Left colon (tissue), 2 donors: ENCODE measurements at regions not wholly inside any gene's neighbourhood (a gene's known extent, or its start where the extent isn't known, plus 50 kb on each side); places are given as distances from the start of the nearest gene placed in this dataset.

Experiments used
- ATAC-seq: fragments of 200-7000 bp; cut with Tn5 transposase; one replicate; pipeline ENCODE4 v1.9.1; 2020; ENCODE audit warnings: mild to moderate bottlenecking, moderate library complexity
- DNase-seq, 2 donors: peaks; one replicate each; pipeline ENCODE4 v3.0.0-alpha.2; 2020
- intact Hi-C, 2 donors: fragments of 100-400 bp; cut with DNase I in 1 of 2; cut with micrococcal nuclease in 1 of 2; formaldehyde crosslinking; loops; one replicate each; pipeline versions ENCODE4 v1.11.2 to v1.14.0; 2022; cut with DNase I, micrococcal nuclease
- donor health status: DM: no; HTN: no; CAD: no.
- donor health status: DM: yes; HTN: yes; CAD: no.

DNA sequence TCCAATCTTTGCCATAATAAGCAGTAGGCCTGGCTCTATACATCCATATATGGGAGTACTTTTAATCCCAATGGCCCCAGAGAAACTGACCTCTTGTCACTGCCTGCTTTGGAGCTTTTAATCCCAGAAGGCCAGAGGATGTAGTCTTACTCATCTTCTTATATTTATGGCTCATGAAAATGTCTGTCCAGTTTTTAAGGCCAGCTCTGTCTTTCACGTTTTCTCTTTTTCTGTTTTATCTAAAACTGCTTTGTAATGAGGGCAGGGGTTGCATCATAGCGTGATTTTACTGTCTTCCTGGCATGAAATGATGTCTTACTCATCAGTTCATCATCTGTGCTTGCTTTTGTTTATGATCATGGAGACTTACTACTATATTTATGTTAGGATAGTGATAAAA is 1094.9 kb downstream of the MAT2B start:
- ATAC-seq (no peak), DNase-seq (no peak)
- intact Hi-C loops: no loop called here

DNA sequence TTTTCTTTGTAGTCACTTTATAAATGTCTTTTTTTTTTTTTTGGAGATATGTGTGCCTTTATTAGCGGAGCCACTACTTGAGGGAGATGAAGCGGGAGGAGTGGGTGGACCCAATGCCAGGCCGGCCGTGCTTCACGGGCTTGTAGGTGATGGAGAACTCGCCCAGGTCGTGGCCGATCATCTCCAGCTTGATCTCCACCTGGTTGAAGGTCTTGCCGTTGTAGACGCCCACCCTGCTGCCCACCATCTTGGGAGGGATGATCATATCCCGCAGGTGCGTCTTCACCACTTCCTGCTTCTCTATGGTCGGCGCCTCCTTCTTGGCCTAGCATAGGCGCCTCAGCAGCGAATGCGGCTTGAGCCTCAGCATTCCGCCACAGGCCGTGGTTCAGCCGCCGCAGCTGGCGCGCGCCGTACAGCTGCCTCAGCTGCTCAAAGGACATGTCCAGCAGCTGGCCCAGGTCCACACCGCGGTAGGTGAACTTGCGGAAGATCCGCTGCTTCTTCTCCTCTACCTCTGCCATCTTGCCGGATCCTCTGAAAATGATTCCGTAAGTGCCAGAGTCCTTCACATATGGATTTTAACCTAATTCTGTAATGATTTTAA is 1095.6 kb downstream of the MAT2B start:
- DNase-seq: no peak
- intact Hi-C loops: no loop called here
- ATAC-seq: no peak

DNA sequence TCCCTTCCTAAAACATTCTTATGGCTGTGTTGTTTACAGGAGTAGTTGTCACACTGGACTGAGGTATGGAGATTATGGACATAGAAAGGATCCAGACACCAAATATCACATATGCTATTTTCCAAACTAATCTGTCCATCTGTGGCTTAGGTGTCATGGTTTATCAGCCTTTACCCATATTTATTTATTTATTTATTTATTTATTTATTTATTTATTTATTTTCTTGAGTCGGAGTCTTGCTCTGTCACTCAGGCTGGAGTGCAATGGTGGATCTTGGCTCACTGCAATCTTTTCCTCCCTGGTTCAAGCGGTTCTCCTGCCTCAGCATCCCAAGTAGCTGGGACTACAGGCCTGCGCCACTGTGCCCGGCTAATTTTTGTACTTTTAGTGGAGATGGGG is 1103.1 kb downstream of the MAT2B start:
- ATAC-seq: no peak
- DNase-seq: no peak
- intact Hi-C loops: no loop called here

DNA sequence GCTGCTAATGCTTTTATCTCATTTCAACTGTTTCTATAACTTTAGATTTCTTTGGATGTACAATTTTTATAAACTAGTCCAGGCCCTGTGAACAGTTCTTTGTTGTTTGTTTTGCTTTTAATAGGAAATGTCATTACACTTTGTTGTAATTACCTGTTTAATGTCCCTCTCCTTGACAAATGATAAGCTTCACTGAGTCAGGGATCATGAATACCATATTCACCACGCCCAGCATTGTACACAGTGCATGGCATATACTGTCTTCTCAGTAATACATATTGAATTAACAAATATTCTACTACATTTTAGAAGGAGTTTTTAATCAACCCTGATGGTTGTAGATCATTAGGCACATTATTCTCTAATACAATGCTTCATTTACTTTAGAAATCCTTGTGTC is 1105.0 kb downstream of the MAT2B start:
- DNase-seq (no peak), ATAC-seq (no peak)
- intact Hi-C loops: no loop called here

DNA sequence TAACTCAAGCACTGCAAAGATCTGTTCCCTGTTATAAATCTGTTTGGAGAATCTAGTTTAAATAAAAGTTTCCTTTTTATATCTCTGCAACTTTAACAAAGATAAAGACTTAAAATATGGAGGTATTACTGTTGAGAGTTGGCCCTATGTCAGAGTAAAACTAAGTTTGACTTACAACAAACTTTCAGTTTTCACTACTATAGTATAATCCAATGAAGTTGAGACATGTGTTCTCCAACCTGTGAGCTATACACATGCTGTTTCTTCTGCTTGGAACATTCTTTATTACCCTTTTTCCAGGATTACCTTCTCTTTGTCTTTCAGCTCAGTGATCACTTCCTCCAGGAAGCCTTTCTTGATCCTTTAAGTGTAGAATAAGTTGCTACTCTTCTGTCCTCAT is 1109.3 kb downstream of the MAT2B start:
- DNase-seq: no peak
- intact Hi-C loops: no loop called here
- no peak for ATAC-seq

DNA sequence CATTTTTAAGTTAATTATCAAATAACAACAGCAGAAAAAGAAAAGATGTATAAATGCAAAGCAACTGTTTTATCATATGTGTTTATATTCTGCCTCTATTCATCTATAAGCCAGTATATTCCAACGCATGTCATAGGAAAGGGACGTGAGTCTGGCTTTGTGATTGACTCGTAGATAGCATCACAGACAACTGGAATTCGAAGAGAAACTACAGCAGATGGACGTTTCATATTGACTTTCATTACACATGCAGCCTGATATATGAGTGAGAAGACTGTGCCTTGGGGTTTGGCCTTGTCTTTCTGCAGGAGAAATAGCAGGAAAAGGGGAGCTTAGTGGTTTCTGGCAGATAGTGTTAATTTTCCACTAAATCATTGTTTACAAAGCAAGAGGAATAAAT is 1111.9 kb downstream of the MAT2B start:
- ATAC-seq (no peak), DNase-seq (no peak)
- intact Hi-C loops: no loop called here

DNA sequence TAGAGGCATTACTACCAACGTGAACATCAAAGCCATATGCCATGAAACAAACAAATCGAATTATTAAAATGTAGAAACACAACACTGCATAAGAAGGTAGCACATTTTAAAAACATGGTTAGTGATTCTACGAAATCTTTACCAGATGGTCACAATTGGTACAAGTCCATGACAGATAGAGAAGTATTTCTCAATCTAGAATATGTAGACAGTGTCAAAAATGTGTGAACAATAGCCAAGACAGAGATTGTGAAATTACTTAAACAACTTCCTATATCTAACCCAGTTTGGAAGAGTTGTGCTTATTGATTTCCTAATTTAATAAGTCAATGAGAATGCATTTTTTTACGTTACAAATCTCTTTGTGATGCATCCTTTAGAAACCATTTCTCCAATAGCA is 1121.6 kb downstream of the MAT2B start:
- intact Hi-C loops: no loop called here
- ATAC-seq (no peak), DNase-seq (no peak)

DNA sequence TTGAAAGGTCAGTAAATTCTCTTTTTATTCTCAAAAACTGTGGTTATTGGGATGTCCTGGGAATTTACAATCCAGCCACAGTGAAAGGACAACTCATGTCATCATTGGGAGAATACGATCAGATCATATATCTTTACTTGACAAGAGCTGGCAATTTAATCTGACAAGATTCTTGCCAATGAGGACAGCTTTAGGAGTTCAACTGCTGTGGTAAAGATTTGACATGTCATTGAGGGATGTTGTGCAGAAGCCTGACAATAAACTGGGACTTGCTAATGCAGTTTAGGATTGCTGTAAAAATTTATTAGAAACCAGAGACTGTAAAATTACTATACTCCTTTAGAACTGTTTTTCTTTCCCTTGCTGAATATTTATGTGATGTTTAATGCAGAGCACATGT is 1131.0 kb downstream of the MAT2B start:
- DNase-seq (no peak), ATAC-seq (no peak)

DNA sequence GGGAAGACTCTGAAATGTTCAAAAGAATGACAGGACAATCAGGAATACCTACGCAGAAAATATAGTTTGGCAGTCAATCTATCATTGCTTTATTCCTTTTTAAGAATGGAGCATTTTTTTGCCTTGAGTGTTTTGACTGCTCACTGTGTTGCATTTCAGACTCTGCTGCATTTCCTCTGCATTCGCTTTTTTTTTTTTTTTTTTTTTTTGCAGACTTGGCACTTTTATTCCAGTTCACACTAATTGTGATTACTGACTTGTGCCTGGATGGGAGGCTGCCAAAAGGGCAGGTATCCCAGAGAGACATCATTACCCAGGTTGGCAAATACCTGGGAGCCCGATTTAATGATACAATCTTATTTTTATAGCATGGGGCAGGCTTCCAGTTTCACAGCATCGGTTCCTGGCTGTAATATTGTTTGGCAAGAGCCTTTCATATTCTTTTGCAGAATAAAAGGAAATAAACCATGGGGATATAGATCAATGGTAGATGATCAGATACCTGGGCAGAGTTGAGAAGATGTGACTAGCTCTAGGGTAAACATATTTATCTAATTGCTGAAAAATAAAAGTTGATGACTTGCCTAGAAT is 1132.6 kb downstream of the MAT2B start:
- intact Hi-C loops: no loop called here
- ATAC-seq (no peak), DNase-seq (no peak)

More for the DNA sequence above, 1131.0 kb downstream of the MAT2B start:
- intact Hi-C loops: no loop called here

DNA sequence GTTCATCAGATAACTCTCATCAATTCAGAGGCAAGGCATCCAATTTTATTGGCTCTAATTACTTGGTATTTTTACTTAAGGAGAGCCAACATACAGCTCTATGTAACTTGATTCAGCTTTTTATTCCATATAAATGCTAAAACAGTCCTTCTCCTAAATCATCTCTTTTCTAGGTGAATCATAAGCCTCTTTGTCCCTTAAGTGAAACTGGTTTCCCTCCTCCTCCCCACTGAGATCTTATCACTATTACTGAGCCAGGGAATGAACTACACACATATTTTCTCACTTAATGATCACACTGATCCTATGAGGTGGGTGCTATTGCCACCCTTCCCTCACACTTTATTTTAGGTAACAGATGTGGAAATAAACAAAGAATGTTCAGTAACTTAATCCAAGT is 1143.8 kb downstream of the MAT2B start:
- DNase-seq (no peak), ATAC-seq (no peak)
- intact Hi-C loops: no loop called here

DNA sequence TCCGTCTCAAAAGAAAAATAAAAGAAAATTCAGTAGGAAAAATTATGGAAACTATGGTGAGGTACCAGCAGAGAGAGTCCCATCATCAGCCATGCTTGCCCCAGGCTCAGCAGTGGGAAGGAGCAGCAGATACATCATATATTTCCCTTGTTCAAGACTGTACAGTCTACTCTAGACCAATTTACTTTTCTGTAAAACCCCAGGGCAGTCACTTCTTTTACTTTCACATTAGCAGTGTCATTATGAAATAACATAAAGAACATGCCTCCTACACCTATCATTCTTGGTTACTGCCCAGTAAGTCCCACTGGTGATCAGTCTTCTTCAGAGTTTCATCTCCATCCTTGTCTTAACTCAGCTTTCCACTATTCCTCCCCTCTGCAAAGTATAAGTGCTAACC is 1145.0 kb downstream of the MAT2B start:
- ATAC-seq: no peak
- no peak for DNase-seq

DNA sequence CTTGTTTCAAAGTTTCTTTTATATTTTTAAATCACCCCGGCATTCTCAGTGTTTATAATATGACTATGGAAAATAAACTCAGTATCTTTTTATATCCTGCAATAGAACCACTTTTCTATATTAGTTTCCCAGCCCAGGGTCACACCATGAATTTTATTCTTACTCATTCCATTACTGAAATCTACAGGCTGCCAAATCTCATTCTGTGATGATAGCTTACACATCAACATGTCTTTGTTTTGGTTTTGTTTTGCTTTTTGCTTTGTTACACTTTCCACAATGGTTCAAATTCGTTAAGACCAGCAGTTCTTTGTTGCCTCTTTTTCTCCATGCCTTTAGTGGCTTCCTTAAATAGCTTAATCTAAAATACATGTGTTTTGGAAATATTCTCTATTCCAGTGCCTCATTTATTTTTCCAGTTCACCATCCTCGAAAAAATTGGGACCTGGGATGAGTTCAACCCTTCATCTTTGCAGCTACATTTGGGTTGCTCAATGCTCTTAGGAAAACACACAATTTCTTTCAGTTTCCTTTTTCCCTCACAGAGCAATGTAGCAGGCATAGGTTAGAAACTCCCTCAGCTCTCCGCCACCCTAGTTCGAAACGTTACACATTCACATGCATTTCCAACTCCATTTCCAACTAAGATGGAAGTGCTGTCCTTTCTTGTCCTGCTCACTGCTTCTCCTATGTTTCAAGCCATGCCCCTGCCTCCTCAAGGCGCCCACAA is 1146.3 kb downstream of the MAT2B start:
- ATAC-seq: no peak
- no peak for DNase-seq
- intact Hi-C loops: no loop called here

More for the DNA sequence above, 1145.0 kb downstream of the MAT2B start:
- intact Hi-C loops: no loop called here

DNA sequence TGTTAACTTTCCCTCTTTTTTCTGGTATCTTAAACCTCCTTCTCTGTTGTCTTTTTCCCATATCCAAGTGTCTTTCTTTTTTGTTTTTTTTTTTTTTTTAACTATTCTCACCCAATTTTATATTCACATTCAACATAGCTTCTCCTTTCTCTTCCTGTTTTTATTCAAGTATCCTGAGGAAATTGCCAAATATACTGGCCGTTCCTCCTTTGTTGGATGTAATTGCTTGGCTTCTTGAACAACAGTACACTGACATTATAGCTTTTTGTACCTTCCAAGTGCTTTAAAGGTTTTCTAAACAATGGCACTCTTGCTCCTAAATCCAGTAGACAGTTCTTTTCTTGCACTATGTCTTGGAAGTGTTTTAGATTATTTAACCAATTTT is 1146.8 kb downstream of the MAT2B start:
- intact Hi-C loops: no loop called here
- ATAC-seq (no peak), DNase-seq (no peak)

DNA sequence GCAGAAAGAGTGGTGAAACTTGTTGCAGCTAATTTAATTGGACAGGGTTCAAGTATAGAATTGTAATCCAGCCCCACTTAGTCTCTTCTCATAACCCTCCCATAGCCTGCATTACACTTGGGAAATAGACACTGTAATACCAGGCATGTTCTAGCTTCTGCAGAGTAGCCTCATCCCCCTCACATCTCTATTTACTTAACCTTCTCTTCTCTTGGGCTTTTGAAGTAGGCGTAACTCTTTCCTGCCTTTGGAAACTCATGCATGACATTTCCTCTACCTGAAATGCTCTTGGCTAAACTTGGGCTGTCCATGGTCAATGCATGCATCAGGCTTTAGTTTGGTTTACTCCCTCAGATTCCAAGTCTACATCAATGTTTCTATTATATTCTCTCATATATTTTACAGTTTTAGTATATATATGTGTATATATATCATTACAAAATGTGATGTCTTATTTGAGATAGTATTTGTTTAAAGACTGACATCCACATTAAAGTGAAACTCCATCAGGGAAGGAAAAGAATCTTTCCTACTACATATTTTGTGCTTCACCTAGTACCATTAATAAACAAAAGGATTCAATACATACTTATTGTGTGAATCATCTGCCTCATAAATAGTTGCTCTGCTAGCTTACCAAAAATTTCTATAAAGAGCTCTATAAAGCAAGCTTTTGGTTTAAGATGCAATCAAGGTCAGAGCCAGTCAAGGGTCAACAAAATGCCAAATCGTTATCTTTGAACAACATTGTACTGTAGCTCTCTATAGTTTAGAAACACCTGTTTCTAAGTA is 1158.0 kb downstream of the MAT2B start:
- no peak for ATAC-seq
- DNase-seq: no peak
- intact Hi-C loops: no loop called here

DNA sequence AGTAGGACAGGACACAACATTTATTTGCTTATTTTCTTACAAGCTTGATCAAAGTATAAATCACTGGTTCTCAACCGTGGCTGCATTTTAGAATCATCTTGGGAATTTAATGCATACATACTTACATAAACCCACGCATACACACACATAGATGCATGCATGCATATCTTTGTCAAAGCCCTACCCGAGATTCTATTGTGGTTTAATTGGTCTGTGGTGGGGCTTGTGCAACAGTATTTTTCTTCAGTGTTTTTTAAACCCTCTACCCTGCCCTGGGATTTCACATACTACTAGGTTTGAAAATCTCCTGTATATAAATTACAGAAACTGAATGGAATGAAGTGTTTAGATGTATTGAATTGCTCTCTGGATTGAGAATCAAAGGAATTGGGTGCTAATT is 1166.2 kb downstream of the MAT2B start:
- intact Hi-C loops: no loop called here
- DNase-seq (no peak), ATAC-seq (no peak)

DNA sequence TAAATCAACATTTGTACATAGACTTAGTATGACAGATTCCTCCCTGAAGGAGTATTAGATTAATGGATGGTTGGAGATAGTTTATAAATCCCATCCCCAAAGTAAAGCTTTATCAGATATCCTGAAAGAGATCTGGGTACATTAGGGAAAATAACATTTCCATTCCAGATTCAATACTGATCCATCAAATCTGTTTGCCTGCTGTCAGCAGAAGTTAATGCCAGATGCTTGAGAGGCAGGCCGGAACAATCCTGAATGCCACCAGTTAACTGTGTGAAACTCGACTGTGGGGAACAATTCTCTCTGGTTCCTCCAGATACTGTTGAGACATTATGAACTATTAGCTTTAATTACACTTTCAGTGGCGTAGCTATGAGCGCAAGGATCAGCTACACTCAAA is 1166.8 kb downstream of the MAT2B start:
- intact Hi-C loops: no loop called here
- ATAC-seq (no peak), DNase-seq (no peak)

DNA sequence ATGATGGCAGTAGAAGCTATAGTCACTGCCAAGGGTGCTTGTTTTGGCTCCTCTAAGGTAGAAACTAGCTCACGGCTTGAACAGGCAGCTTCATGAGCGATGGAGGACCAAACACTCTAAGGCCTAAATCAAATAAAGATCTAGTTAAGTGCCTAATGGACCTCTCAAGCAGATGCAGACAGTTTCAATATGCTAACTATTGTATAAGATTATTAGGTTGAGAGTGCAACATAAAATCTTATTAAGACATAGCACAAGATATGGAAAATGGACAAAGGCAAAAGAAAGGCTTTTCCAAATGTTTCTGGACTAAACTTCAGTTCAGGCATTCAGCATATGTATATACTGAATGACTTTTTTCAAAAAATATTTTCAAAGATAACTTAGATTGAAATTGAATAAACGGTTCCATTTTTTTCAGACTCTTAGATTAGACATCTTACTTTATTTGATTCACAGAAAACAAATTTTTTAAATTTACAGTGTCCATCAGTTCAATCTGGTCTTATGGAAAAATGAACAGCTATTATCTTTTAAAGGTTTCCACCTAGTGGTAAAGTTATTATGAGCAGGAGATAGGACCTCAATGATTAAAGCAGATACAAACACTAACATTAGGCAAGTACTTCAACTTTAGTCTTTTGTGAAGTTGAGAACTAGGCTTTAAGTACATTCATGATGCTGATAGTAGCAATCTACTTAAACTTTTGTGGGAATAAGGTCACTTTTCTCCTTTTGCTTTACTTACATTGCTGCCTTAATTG is 1167.7 kb downstream of the MAT2B start:
- no peak for ATAC-seq
- DNase-seq: no peak
- intact Hi-C loops: no loop called here

DNA sequence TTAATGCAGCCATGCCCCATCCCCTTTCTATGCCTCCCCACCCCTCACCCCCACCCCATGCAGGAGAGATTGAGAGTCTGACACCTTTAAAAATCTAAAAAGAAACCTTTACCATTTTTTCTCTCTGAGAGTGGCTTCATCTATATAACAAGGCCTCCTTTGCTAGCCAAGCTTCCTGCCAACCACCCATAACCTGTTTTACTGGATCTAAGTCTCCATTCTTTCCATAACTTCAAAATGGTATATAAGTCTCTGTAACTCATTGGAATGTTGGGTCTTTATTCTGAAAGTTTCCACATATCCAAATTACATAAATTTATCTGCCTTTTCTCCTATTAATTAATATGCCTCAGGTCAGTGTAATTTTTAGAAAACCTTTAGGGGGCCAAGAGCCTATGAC is 1174.0 kb downstream of the MAT2B start:
- no peak for ATAC-seq
- DNase-seq: no peak
- intact Hi-C loops: no loop called here

DNA sequence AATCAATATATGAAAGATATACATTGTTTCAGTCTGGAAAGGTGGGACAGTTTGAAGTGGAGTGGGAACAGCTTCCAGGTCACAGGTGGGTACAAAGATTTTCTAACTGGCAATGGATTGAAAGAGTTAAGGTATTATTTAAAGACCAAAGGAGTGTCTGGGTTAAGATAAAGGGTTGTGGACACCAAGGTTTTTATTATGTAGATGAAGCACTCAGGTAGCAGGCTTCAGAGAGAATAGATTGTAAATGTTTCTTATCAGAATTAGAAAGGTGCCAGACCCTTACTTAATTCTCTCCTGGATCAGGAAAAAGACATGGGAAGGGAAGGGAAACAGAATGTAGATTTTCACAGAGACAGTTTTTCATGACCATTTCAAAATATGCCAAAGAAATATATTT is 1174.8 kb downstream of the MAT2B start:
- intact Hi-C loops: no loop called here
- no peak for ATAC-seq
- DNase-seq: no peak
